ENCODE measurements at regions not wholly inside any gene's neighbourhood (a gene's known extent, or its start where the extent isn't known, plus 50 kb on each side); places are given as distances from the start of the nearest gene placed in this dataset.

DNA sequence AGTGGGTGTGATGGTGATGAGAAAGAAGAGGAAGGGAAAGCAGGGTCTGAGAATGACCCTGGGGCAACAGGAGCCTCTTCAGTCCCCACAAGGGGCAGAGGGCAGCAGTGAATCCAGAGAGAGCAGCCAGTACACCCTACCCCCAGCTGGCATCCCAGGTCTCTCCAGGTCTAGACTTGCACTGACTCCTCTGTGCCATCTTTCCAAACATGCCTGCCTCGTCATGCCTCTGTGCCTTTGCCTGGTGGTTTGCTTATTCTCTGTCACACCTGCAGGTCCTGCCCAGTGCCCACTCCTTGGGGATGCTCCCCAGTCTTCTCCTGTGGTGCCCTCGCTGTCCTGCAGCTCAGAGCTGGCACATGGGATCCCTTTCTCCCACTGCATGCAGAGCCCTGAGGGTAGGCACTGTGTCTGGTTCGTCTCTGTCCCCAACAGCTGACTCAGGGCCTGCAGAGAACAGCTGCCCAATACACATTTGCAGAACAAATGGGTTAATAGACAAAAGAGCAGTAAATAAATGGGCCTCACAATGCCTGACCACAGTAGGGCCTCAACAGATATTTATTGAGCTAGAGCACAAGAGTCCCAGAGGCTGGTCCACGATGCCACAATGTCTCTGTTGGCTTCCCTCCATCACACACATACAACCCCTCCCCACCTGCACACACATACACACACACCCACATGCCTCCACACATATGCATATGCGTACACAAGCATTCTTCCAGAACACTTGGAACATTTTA is 89.8 kb downstream of the HS1BP3 start:
- POLR2A ChIA-PET, result interaction anchor here (1.9 to 5.3 kb wide), 2 partner anchors 18 to 113 kb away, joined by 9 to 29 read pairs; partner anchors contain the start of gene RHOB
- H3K27ac ChIP-seq (ENCODE audit: extremely low read depth, low read depth, low read length), result no peak overlapping the region
- H3K36me3 ChIP-seq (ENCODE audit: control insufficient read depth in 2 of 2, insufficient read depth in 1 of 2, low read length in 2 of 2), result no peaks in the 10 kb centered on the region
- no peak overlapping the region for H3K4me3 ChIP-seq (ENCODE audit: low read depth, low read length)
- H3K9me3 ChIP-seq (ENCODE audit: control insufficient read depth, insufficient read depth, low read depth, low read length), result no peaks in the 10 kb centered on the region
- peak; percentile 12; the same call in 1 of the 2 replicates for TF ChIP-seq ZNF335 (tag by site-specific recombination; conservative IDR thresholded peaks at IDR 0.05)
- TF ChIP-seq, protein P1, sequence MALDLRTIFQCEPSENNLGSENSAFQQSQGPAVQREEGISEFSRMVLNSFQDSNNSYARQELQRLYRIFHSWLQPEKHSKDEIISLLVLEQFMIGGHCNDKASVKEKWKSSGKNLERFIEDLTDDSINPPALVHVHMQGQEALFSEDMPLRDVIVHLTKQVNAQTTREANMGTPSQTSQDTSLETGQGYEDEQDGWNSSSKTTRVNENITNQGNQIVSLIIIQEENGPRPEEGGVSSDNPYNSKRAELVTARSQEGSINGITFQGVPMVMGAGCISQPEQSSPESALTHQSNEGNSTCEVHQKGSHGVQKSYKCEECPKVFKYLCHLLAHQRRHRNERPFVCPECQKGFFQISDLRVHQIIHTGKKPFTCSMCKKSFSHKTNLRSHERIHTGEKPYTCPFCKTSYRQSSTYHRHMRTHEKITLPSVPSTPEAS (tag by site-specific recombination; IDR thresholded peaks at IDR 0.05), result peak; percentile 89
- TF ChIP-seq, protein P2, sequence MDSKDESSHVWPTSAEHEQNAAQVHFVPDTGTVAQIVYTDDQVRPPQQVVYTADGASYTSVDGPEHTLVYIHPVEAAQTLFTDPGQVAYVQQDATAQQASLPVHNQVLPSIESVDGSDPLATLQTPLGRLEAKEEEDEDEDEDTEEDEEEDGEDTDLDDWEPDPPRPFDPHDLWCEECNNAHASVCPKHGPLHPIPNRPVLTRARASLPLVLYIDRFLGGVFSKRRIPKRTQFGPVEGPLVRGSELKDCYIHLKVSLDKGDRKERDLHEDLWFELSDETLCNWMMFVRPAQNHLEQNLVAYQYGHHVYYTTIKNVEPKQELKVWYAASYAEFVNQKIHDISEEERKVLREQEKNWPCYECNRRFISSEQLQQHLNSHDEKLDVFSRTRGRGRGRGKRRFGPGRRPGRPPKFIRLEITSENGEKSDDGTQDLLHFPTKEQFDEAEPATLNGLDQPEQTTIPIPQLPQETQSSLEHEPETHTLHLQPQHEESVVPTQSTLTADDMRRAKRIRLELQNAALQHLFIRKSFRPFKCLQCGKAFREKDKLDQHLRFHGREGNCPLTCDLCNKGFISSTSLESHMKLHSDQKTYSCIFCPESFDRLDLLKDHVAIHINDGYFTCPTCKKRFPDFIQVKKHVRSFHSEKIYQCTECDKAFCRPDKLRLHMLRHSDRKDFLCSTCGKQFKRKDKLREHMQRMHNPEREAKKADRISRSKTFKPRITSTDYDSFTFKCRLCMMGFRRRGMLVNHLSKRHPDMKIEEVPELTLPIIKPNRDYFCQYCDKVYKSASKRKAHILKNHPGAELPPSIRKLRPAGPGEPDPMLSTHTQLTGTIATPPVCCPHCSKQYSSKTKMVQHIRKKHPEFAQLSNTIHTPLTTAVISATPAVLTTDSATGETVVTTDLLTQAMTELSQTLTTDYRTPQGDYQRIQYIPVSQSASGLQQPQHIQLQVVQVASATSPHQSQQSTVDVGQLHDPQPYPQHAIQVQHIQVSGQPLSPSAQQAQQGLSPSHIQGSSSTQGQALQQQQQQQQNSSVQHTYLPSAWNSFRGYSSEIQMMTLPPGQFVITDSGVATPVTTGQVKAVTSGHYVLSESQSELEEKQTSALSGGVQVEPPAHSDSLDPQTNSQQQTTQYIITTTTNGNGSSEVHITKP (tag by site-specific recombination; IDR thresholded peaks at IDR 0.05), result peak; percentile 69
- TF ChIP-seq, protein P3, sequence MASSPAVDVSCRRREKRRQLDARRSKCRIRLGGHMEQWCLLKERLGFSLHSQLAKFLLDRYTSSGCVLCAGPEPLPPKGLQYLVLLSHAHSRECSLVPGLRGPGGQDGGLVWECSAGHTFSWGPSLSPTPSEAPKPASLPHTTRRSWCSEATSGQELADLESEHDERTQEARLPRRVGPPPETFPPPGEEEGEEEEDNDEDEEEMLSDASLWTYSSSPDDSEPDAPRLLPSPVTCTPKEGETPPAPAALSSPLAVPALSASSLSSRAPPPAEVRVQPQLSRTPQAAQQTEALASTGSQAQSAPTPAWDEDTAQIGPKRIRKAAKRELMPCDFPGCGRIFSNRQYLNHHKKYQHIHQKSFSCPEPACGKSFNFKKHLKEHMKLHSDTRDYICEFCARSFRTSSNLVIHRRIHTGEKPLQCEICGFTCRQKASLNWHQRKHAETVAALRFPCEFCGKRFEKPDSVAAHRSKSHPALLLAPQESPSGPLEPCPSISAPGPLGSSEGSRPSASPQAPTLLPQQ (tag by site-specific recombination; IDR thresholded peaks at IDR 0.05), result peak; percentile 29; the same call in 1 of the 2 replicates
- TF ChIP-seq ZNF600 (tag by site-specific recombination; IDR thresholded peaks at IDR 0.05), result peak; percentile 46; the same call in 1 of the 2 replicates
- TF ChIP-seq ZNF48 (tag by site-specific recombination; IDR thresholded peaks at IDR 0.05), result no peak
- no peak for TF ChIP-seq ZNF707 (tag by site-specific recombination; IDR thresholded peaks at IDR 0.05)
- TF ChIP-seq ZFHX2 (tag by site-specific recombination; conservative IDR thresholded peaks at IDR 0.05), result peak; percentile 68
- CTCF ChIA-PET, result interaction anchor here (0.6 to 1.8 kb wide), 2 partner anchors 11 to 73 kb away, joined by 4 to 6 read pairs; no protein-coding TSS in a partner anchor
- H3K4me1 ChIP-seq (ENCODE audit: control insufficient read depth, insufficient read depth, low read length), result no peaks in the 10 kb centered on the region

DNA sequence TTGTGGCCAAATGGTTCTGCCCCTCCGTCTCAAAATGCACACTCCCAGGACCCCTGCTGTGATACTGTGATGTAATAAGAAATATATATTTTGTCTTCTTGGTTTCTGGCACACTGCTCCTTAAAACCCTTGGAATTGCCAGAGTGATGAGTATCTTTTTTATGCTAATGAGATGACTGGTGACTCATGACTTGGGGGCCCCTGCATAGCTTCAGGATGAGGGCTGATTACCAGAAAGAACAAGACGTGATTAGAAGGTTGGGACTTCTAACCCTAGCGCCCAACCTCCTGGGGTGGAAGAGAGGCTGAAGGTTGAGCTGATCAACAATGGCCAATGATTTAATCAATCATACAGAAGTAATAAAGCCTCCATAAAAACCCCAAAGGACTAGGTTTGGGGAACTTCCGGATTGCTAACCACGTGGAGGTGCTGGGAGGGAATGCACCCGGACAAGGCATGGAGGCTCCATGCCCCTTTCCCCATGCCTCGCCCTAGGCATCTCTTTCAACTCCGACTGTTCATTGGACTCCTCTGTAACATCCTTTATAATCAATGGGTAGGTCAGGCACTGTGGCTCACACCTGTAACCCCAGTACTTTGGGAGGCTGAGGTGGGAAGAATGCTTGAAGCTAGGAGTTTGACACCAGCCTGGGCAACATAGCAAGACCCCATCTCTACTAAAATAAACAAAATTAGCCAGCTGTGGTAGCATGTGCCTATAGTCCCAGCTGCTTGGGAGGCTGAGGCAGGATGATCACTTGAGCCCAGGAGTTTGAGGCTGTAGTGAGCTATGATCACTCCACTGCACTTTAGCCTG is 89.1 kb downstream of the HS1BP3 start:
- H3K36me3 ChIP-seq (ENCODE audit: control insufficient read depth in 2 of 2, insufficient read depth in 1 of 2, low read length in 2 of 2), result no peaks in the 10 kb centered on the region
- CTCF ChIA-PET, result interaction anchor here (0.6 to 1.8 kb wide), 7 partner anchors 9 to 111 kb away, joined by 3 to 6 read pairs (median 3); no protein-coding TSS in a partner anchor
- H3K4me3 ChIP-seq (ENCODE audit: low read depth, low read length), result no peak overlapping the region
- no peaks in the 10 kb centered on the region for H3K9me3 ChIP-seq (ENCODE audit: control insufficient read depth, insufficient read depth, low read depth, low read length)
- H3K4me1 ChIP-seq (ENCODE audit: control insufficient read depth, insufficient read depth, low read length), result no peaks in the 10 kb centered on the region
- no peak overlapping the region for H3K27ac ChIP-seq (ENCODE audit: extremely low read depth, low read depth, low read length)
- POLR2A ChIA-PET, result interaction anchor here (1.9 to 5.3 kb wide), 2 partner anchors 17 to 114 kb away, joined by 9 to 29 read pairs; partner anchors contain the start of gene RHOB
- TF ChIP-seq ZNF600 (tag by site-specific recombination; IDR thresholded peaks at IDR 0.05) (no peak), ZNF510 (tag by site-specific recombination; IDR thresholded peaks at IDR 0.05; ENCODE audit: insufficient replicate concordance) (no peak), ZNF341 (tag by site-specific recombination; IDR thresholded peaks at IDR 0.05; ENCODE audit: low read depth) (no peak), ZNF660 (tag by site-specific recombination; IDR thresholded peaks at IDR 0.05) (no peak), ZNF629 (tag by site-specific recombination; IDR thresholded peaks at IDR 0.05) (peak; percentile 35; the same call in 1 of the 2 replicates), ZNF292 (tag by site-specific recombination; IDR thresholded peaks at IDR 0.05; ENCODE audit: borderline replicate concordance, low read depth) (no peak), ZNF214 (tag by site-specific recombination; IDR thresholded peaks at IDR 0.05; ENCODE audit: borderline replicate concordance) (no peak), ZNF621 (tag by site-specific recombination; IDR thresholded peaks at IDR 0.05) (no peak), ZNF623 (tag by site-specific recombination; IDR thresholded peaks at IDR 0.05) (no peak), ZFP37 (tag by site-specific recombination; IDR thresholded peaks at IDR 0.05) (no peak), ZBTB7A (tag by site-specific recombination; IDR thresholded peaks at IDR 0.05; ENCODE audit: low read depth) (no peak), ZNF658 (tag by site-specific recombination; IDR thresholded peaks at IDR 0.05) (no peak)
- TF ChIP-seq, protein P1 (tag by site-specific recombination; IDR thresholded peaks at IDR 0.05), result peak; percentile 4; the same call in 1 of the 2 replicates
- TF ChIP-seq, protein P4, sequence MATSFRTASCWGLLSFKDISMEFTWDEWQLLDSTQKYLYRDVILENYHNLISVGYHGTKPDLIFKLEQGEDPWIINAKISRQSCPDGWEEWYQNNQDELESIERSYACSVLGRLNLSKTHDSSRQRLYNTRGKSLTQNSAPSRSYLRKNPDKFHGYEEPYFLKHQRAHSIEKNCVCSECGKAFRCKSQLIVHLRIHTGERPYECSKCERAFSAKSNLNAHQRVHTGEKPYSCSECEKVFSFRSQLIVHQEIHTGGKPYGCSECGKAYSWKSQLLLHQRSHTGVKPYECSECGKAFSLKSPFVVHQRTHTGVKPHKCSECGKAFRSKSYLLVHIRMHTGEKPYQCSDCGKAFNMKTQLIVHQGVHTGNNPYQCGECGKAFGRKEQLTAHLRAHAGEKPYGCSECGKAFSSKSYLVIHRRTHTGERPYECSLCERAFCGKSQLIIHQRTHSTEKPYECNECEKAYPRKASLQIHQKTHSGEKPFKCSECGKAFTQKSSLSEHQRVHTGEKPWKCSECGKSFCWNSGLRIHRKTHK (tag by site-specific recombination; IDR thresholded peaks at IDR 0.05), result no peak
- TF ChIP-seq, protein P5, sequence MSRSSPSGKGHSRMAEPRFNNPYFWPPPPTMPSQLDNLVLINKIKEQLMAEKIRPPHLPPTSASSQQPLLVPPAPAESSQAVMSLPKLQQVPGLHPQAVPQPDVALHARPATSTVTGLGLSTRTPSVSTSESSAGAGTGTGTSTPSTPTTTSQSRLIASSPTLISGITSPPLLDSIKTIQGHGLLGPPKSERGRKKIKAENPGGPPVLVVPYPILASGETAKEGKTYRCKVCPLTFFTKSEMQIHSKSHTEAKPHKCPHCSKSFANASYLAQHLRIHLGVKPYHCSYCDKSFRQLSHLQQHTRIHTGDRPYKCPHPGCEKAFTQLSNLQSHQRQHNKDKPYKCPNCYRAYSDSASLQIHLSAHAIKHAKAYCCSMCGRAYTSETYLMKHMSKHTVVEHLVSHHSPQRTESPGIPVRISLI (tag by site-specific recombination; IDR thresholded peaks at IDR 0.05), result 0 out of 2 replicates have a peak, but pooled peaks have one; percentile 22

All from HEK293 (cell line).